HCT116 (cell line): ENCODE measurements at regions not wholly inside any gene's neighbourhood (a gene's known extent, or its start where the extent isn't known, plus 50 kb on each side); places are given as distances from the start of the nearest gene placed in this dataset.

Source experiments
- ATAC-seq: fragments of 200-7000 bp; cut with Tn5 transposase; 2 replicates; pipeline ENCODE4 v1.9.1; 2020; ENCODE audit warnings: mild to moderate bottlenecking, moderate library complexity
- BruUV-seq: library from RNA; stranded (reverse); fragments of 400-500 nt; replicated peaks from 2 replicates; lab custom pipeline; 2021; lab: Mats Ljungman, UMichigan
- CTCF ChIA-PET: fragments of 300-600 bp; sonication (Branson Sonifier 250); formaldehyde crosslinking; loops from one replicate; lab custom pipeline; 2021; ENCODE audit warnings: antibody characterized with exemption; lab: Charles Lee
- POLR2A ChIA-PET: fragments of 300-600, 350-600 bp; sonication (Branson Sonifier 250); formaldehyde crosslinking; loops from one replicate; lab custom pipeline; 2021; ENCODE audit warnings: antibody characterized with exemption; lab: Charles Lee
- RAD21 ChIA-PET, 2 experiments: fragments of 300-600 bp; sonication (Branson Sonifier 250); formaldehyde crosslinking; loops; one replicate each; lab custom pipeline; 2023; ENCODE audit warnings: low total read pairs in 2 of 2; ENCODE audit not compliant: uncharacterized antibody in 2 of 2, unreplicated experiment in 2 of 2, low non-redundant PET in 1 of 2; lab: Charles Lee
- DNase-seq: peaks from one replicate; pipeline ENCODE4 v3.0.0-alpha.2; 2010; ENCODE audit warnings: low read depth, low spot score
- H2AFZ ChIP-seq: fragments of 200-600 bp; shearing (Covaris generic), sonication (generic); 2 replicates; pipeline ENCODE4 v1.6.1; 2017; ENCODE audit warnings: low read depth, mixed run types, mixed read lengths, antibody characterized with exemption, low read length; ENCODE audit not compliant: poor library complexity, severe bottlenecking
- H3K27ac ChIP-seq: 2 replicates; pipeline ENCODE4 v1.5.1; 2012; ENCODE audit warnings: low read depth, low read length
- H3K27me3 ChIP-seq: fragments of 200-600 bp; sonication (generic); 2 replicates; pipeline ENCODE4 v1.6.1; 2016; ENCODE audit warnings: mixed run types, low read length, mixed read lengths; ENCODE audit not compliant: insufficient read depth
- H3K36me3 ChIP-seq, 2 experiments: fragments of 200-500 bp in 1 of 2; fragments of 200-600 bp in 1 of 2; sonication (Bioruptor generic) in 1 of 2; sonication (generic) in 1 of 2; 2 replicates each; pipeline versions ENCODE4 v1.5.1 to v1.6.1; 2014 to 2016; ENCODE audit warnings: low read length in 2 of 2, inconsistent platforms in 1 of 2, mixed read lengths in 1 of 2, mixed run types in 1 of 2; ENCODE audit not compliant: insufficient read depth in 2 of 2, control insufficient read depth in 1 of 2
- H3K4me1 ChIP-seq, 2 experiments: fragments of 200-600 bp in 1 of 2; sonication (generic) in 1 of 2; 2 replicates each; pipeline versions ENCODE4 v1.5.1 to v1.6.1; 2012 to 2017; ENCODE audit warnings: low read length in 2 of 2, inconsistent platforms in 1 of 2, mild to moderate bottlenecking in 1 of 2, mixed read lengths in 1 of 2, mixed run types in 1 of 2, moderate library complexity in 1 of 2; ENCODE audit not compliant: insufficient read depth in 2 of 2, control insufficient read depth in 1 of 2
- H3K4me2 ChIP-seq: fragments of 200-600 bp; sonication (generic); 2 replicates; pipeline ENCODE4 v1.6.1; 2017; ENCODE audit warnings: mixed run types, low read length, mixed read lengths
- H3K4me3 ChIP-seq, 2 experiments: fragments of 200-600 bp in 1 of 2; sonication (generic) in 1 of 2; replicated peaks in 1 of 2; 2 replicates each; pipeline ENCODE4 v1.5.1; 2011 to 2016; ENCODE audit warnings: low read length in 2 of 2, control low read depth in 1 of 2, low read depth in 1 of 2, mild to moderate bottlenecking in 1 of 2, mixed read lengths in 1 of 2, mixed run types in 1 of 2
- H3K79me2 ChIP-seq: fragments of 200-600 bp; sonication (generic); 2 replicates; pipeline ENCODE4 v1.6.1; 2017; ENCODE audit warnings: mild to moderate bottlenecking, mixed run types, low read length, moderate library complexity, mixed read lengths; ENCODE audit not compliant: insufficient read depth
- H3K9ac ChIP-seq: fragments of 200-600 bp; sonication (generic); 2 replicates; pipeline ENCODE4 v1.6.1; 2016; ENCODE audit warnings: low read length, mixed read lengths
- H3K9me2 ChIP-seq: fragments of 200-600 bp; sonication (generic), shearing (Covaris generic); 2 replicates; pipeline ENCODE4 v1.6.1; 2017; ENCODE audit warnings: mixed run types, mild to moderate bottlenecking, moderate library complexity; ENCODE audit not compliant: insufficient read depth
- H3K9me3 ChIP-seq, 2 experiments: fragments of 200-500 bp in 1 of 2; fragments of 200-600 bp in 1 of 2; sonication (Bioruptor generic) in 1 of 2; sonication (generic) in 1 of 2; 2 replicates each; pipeline ENCODE4 v1.6.1; 2014 to 2017; ENCODE audit warnings: low read length in 2 of 2, mixed read lengths in 2 of 2, inconsistent platforms in 1 of 2, low read depth in 1 of 2, mild to moderate bottlenecking in 1 of 2, mixed run types in 1 of 2, moderate library complexity in 1 of 2; ENCODE audit not compliant: control insufficient read depth in 1 of 2, insufficient read depth in 1 of 2
- H4K20me1 ChIP-seq: fragments of 200-600 bp; sonication (generic), shearing (Covaris generic); 2 replicates; pipeline ENCODE4 v1.6.1; 2017; ENCODE audit warnings: mixed run types, mild to moderate bottlenecking, moderate library complexity; ENCODE audit not compliant: insufficient read depth
- CBX3 ChIP-seq: IDR thresholded peaks from 2 replicates; pipeline ENCODE4 v1.6.1; 2012; ENCODE audit warnings: low read depth
- EGR1 ChIP-seq: IDR thresholded peaks from 2 replicates; pipeline ENCODE4 v1.6.1; 2012; ENCODE audit warnings: low read depth
- ELF1 ChIP-seq: IDR thresholded peaks from 2 replicates; pipeline ENCODE4 v1.6.1; 2012; ENCODE audit warnings: low read depth, borderline replicate concordance
- FOSL1 ChIP-seq: IDR thresholded peaks from 2 replicates; pipeline ENCODE4 v1.6.1; 2012; ENCODE audit warnings: low read depth
- POLR2A ChIP-seq: IDR thresholded peaks from 2 replicates; pipeline ENCODE4 v1.7.0; 2011; ENCODE audit warnings: borderline replicate concordance; ENCODE audit not compliant: insufficient read depth, insufficient read length; ENCODE audit errors: extremely low read depth
- POLR2AphosphoS5 ChIP-seq: IDR thresholded peaks from 2 replicates; pipeline ENCODE4 v1.6.1; 2011; ENCODE audit warnings: mild to moderate bottlenecking, low read depth, low read length, moderate library complexity
- RAD21 ChIP-seq: IDR thresholded peaks from 2 replicates; pipeline ENCODE4 v1.6.1; 2012; ENCODE audit warnings: low read depth, mild to moderate bottlenecking
- SIN3A ChIP-seq: IDR thresholded peaks from 2 replicates; pipeline ENCODE4 v1.6.1; 2012; ENCODE audit warnings: low read depth
- TCF7L2 ChIP-seq: IDR thresholded peaks from 2 replicates; pipeline ENCODE4 v1.7.0; 2011; ENCODE audit warnings: borderline replicate concordance, inconsistent platforms; ENCODE audit not compliant: insufficient read depth, insufficient read length; ENCODE audit errors: extremely low read depth
- ZFX ChIP-seq: fragments of 450-650 bp; IDR thresholded peaks from 2 replicates; pipeline ENCODE4 v1.6.1; 2017
- intact Hi-C: fragments of 100-400 bp; cut with micrococcal nuclease; formaldehyde crosslinking; loops from 2 replicates; pipeline ENCODE4 v1.10.0; 2022
- TF ChIP-seq, protein P1 (sequence below), 3 experiments: fragments of 200-600 bp in 1 of 3; sonication (generic) in 1 of 3; IDR thresholded peaks in 2 of 3; conservative IDR thresholded peaks in 1 of 3; 2 replicates each; pipeline ENCODE4 v1.5.1; 2012 to 2017; ENCODE audit warnings: low read depth in 2 of 3, low read length in 2 of 3, antibody characterized with exemption in 1 of 3, borderline replicate concordance in 1 of 3, control low read depth in 1 of 3, mild to moderate bottlenecking in 1 of 3, mixed read lengths in 1 of 3, mixed run types in 1 of 3, moderate library complexity in 1 of 3; ENCODE audit not compliant: insufficient read depth in 1 of 3
- TF ChIP-seq, protein P2 (sequence below): IDR thresholded peaks from 2 replicates; pipeline ENCODE4 v1.6.1; 2012

DNA sequence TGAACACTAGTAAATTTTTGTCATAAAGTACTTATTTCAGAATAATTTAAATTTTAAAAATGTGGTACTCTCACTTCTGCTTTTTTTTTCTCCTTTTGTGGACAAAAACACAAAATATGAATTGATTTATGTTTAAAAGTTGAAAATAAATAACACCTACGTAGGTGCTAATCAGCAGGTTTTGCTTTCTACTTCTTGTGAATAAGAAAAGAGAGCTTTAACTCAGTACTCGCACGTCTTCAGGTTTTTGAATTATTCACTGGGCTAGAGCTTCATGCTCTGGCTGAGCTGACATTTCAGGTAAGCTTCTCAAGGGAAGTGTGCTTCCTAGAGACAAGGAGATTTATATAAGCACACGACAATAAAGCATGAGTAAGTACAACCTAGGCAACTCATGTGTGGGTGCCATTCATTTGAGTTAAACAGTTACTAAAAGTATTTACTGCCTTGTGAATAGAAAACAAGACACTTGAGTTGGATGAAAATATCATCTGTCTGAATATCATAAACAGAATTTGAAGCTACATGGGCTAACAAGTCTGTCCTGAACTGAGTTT is 190.0 kb upstream of the POT1 start:
- H3K9ac ChIP-seq = no peak overlapping the region
- H3K27me3 ChIP-seq = no peaks in the 10 kb centered on the region
- H3K4me1 ChIP-seq = no peaks in the 10 kb centered on the region
- RAD21 ChIA-PET = no interaction called here
- no peak for TF ChIP-seq POLR2AphosphoS5
- TF ChIP-seq, protein P1, sequence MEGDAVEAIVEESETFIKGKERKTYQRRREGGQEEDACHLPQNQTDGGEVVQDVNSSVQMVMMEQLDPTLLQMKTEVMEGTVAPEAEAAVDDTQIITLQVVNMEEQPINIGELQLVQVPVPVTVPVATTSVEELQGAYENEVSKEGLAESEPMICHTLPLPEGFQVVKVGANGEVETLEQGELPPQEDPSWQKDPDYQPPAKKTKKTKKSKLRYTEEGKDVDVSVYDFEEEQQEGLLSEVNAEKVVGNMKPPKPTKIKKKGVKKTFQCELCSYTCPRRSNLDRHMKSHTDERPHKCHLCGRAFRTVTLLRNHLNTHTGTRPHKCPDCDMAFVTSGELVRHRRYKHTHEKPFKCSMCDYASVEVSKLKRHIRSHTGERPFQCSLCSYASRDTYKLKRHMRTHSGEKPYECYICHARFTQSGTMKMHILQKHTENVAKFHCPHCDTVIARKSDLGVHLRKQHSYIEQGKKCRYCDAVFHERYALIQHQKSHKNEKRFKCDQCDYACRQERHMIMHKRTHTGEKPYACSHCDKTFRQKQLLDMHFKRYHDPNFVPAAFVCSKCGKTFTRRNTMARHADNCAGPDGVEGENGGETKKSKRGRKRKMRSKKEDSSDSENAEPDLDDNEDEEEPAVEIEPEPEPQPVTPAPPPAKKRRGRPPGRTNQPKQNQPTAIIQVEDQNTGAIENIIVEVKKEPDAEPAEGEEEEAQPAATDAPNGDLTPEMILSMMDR (IDR thresholded peaks at IDR 0.05 in 2 of 3, conservative IDR thresholded peaks at IDR 0.05 in 1 of 3; ENCODE audit: borderline replicate concordance in 1 of 3, insufficient read depth in 1 of 3, low read depth in 2 of 3, low read length in 2 of 3) = no peak
- TF ChIP-seq ZFX = no peak
- no peak for TF ChIP-seq POLR2A
- TF ChIP-seq RAD21 = no peak
- TF ChIP-seq, protein P2, sequence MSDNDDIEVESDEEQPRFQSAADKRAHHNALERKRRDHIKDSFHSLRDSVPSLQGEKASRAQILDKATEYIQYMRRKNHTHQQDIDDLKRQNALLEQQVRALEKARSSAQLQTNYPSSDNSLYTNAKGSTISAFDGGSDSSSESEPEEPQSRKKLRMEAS = no peak
- TF ChIP-seq CBX3 = no peak
- no peak for TF ChIP-seq SIN3A
- TF ChIP-seq EGR1 = no peak
- no peak for TF ChIP-seq TCF7L2
- TF ChIP-seq FOSL1 = no peak
- TF ChIP-seq ELF1 = no peak
- no peaks in the 10 kb centered on the region for H4K20me1 ChIP-seq
- intact Hi-C loops = no loop called here
- ATAC-seq (no peak), DNase-seq (no peak)
- no peaks in the 10 kb centered on the region for H3K79me2 ChIP-seq
- H2AFZ ChIP-seq = no peak overlapping the region
- BruUV-seq = no TSS peak
- no peak overlapping the region for H3K4me3 ChIP-seq
- H3K9me3 ChIP-seq = no peaks in the 10 kb centered on the region
- POLR2A ChIA-PET = no interaction called here
- CTCF ChIA-PET = no interaction called here
- H3K27ac ChIP-seq = no peak overlapping the region
- H3K9me2 ChIP-seq = no peaks in the 10 kb centered on the region
- H3K36me3 ChIP-seq = no peaks in the 10 kb centered on the region
- no peak overlapping the region for H3K4me2 ChIP-seq
